GM12892 (cell line): ENCODE measurements at regions not wholly inside any gene's neighbourhood (a gene's known extent, or its start where the extent isn't known, plus 50 kb on each side); places are given as distances from the start of the nearest gene placed in this dataset.

Source experiments
- POLR2A ChIP-seq: IDR thresholded peaks from 2 replicates; pipeline ENCODE4 v1.6.1; 2011; ENCODE audit warnings: low read depth, low read length, control low read depth
- TAF1 ChIP-seq: IDR thresholded peaks from 2 replicates; pipeline ENCODE4 v1.6.1; 2011; ENCODE audit warnings: low read depth, mild to moderate bottlenecking, control low read depth, low read length, borderline replicate concordance

- TF ChIP-seq TAF1 (no peak), POLR2A (no peak)
These were observed 224.2 kb downstream of the NPHP4 start for GRCh38 chr1:5768014-5768413.
